Right ventricle myocardium superior (tissue), 1 donor: ENCODE measurements at regions not wholly inside any gene's neighbourhood (a gene's known extent, or its start where the extent isn't known, plus 50 kb on each side); places are given as distances from the start of the nearest gene placed in this dataset.
A peak's percentile ranks its signal among the peaks of the same experiment; 100 is the strongest.

Experiments used
- ATAC-seq: fragments of 200-7000 bp; cut with Tn5 transposase; one replicate; pipeline ENCODE4 v1.9.1; 2020; ENCODE audit warnings: mild to moderate bottlenecking; ENCODE audit not compliant: poor library complexity
- DNase-seq: peaks from one replicate; pipeline ENCODE4 v3.0.0-alpha.2; 2020
- intact Hi-C: fragments of 100-400 bp; cut with DNase I; formaldehyde crosslinking; loops from one replicate; pipeline ENCODE4 v1.11.2; 2022
- donor health status: DM: no; HTN: yes; CAD: no; lungs with severe emphysema.

DNA sequence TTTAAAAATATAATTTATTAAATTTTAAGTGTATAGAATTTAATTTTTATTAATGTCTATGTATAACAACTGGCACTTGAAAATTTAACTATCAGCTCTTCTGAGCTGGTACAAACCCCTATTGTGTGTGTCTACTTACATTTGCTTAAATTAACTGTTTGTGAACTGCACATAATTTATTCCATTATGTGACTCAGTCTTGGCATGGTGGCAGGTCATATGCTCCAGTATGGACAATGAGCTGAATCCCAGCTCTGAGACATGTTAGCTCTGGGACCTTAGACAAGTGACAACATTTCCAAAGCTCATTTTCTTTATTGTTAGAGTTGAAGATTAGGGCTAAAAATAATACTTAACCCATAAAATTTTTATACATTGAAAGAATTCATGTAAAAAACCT lies 526.1 kb upstream of the MARCKS start:
- ATAC-seq, result no peak

GRCh38 chr6:113338644-113339043 lies 518.5 kb upstream of the MARCKS start:
- intact Hi-C loops, result no loop called here
- ATAC-seq, result peak; percentile 39

More for the DNA sequence above, 526.1 kb upstream of the MARCKS start:
- intact Hi-C loops, result no loop called here
- no peak for DNase-seq

GRCh38 chr6:113339209-113339608 lies 517.9 kb upstream of the MARCKS start:
- DNase-seq (no peak), ATAC-seq (no peak)
- intact Hi-C loops, result no loop called here

More at GRCh38 chr6:113338644-113339043, 518.5 kb upstream of the MARCKS start:
- DNase-seq, result no peak

DNA sequence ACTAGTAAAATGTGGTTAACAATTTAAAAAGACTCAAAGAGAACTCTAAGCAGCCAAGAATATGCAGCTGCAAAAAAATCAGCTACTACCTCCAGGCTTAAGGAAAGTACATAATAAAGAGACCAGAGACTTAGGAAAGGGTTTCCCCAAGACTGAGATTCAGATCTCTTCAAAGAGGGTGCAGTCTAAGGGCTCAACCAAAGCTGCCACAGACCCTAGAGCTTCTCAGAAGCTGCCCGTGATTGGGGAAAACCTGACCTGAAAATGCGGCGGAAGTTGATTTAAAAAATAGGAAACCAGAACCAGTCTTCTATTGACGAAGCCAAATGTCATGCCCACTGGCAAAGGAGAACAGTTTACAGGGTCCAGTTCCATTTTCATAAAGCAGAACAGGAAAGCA lies 516.8 kb upstream of the MARCKS start:
- no peak for DNase-seq
- no peak for ATAC-seq
- intact Hi-C loops, result no loop called here

DNA sequence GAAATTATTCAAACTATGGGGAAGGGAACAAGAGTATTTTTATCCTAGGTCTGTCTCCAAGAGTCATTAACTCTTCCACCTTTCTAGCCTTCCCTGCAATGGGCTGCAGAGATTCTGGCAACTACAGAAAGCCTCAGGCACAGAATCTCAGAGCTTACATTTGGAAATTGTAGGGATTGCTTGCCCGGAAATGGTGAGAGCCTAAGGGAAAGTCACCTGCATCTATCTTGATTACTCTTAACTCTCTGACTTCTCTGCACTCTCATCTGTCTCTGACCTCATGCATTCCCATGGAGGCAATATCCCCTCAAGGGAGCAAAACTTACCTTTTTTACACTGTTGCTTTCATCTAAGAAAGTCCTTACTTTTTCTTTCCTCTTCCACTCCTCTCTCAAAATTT lies 513.2 kb upstream of the MARCKS start:
- no peak for DNase-seq
- intact Hi-C loops, result no loop called here
- ATAC-seq, result no peak

DNA sequence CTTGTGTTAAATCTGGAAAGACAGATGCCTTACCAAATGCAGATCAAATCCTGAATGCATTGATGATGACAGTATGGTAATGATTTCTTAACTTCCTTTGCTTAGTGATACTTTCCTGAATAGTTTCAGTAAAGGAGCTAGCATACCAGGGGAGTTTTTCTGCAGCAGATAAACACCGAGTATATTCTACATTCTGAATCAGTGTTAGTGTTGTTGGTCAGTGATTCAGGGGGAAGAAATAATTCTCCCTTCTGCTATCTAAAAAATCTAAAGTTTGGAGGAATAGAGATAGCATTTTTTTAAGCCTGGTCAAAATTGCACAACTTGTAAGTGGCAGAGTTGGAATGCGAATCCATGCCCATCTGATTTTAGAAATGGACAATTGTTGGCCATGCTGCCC lies 512.2 kb upstream of the MARCKS start:
- no peak for DNase-seq
- intact Hi-C loops, result no loop called here
- ATAC-seq, result no peak

GRCh38 chr6:113347436-113347835 lies 509.7 kb upstream of the MARCKS start:
- intact Hi-C loops, result no loop called here
- ATAC-seq (no peak), DNase-seq (no peak)

DNA sequence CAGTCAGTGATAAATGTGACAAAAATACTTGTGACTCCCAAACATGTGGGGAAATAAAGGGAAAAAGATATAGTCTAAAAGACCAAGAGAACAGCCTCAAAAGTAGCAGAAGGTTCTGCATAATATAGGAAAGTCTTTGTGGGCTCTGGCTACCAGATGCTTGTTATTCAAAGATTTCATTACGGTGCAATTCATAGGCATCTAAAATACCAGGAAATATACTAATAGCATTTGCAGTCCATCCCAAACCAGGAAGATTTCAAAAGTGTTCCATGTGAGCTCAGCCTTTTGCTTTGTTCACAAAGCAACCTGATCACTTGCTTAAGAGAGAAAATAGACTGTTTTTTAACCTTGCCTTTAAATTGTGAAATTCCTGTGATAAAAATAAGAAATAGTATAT lies 506.7 kb upstream of the MARCKS start:
- intact Hi-C loops, result no loop called here
- no peak for ATAC-seq

DNA sequence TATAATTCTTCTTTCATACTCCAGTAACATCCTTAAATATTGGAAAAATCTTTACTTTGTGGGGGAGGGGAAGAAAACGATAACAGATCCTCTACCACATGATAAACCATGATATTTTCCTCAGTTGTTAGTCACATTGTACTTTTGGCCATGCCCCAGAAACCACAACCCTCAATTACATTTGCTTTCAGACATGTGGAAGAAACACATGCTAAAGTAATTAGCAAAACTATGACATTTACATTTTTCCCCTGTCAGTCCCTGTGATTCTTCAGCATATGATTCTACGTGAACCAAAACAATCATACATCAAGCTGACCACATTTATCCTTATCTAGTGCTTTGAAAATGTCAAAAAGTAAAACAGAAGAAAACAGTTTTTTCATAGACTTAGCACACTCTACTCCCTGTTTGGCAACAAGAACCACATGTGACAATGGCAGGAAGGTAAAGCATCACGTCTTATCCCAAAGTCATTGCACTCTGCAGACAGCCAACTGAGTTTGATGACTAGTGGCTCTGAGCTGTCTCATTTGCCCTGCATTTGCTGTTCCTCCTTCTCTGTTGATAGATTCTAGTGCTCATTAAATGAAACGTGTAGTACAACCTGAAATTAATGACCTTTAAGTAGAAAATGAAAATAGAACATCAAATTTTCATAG lies 505.8 kb upstream of the MARCKS start:
- DNase-seq (no peak), ATAC-seq (peak; percentile 49)
- intact Hi-C loops, result no loop called here

More for the DNA sequence above, 506.7 kb upstream of the MARCKS start:
- no peak for DNase-seq

- intact Hi-C loops, result no loop called here
- ATAC-seq (no peak), DNase-seq (no peak)
These were observed 504.9 kb upstream of the MARCKS start for GRCh38 chr6:113352029-113352801.

GRCh38 chr6:113352831-113353230 lies 504.3 kb upstream of the MARCKS start:
- no peak for DNase-seq
- no peak for ATAC-seq
- intact Hi-C loops, result no loop called here

- intact Hi-C loops, result no loop called here
- DNase-seq (no peak), ATAC-seq (no peak)
These were observed 503.8 kb upstream of the MARCKS start for GRCh38 chr6:113353392-113353791.

- DNase-seq, result no peak
- intact Hi-C loops, result no loop called here
- ATAC-seq, result no peak
These were observed 502.8 kb upstream of the MARCKS start for GRCh38 chr6:113354204-113354895.

GRCh38 chr6:113356139-113356538 lies 501.0 kb upstream of the MARCKS start:
- ATAC-seq (no peak), DNase-seq (no peak)
- intact Hi-C loops, result no loop called here

GRCh38 chr6:113357041-113357440 lies 500.1 kb upstream of the MARCKS start:
- intact Hi-C loops, result no loop called here
- DNase-seq (no peak), ATAC-seq (no peak)

GRCh38 chr6:113358063-113358583 lies 499.0 kb upstream of the MARCKS start:
- intact Hi-C loops, result no loop called here
- no peak for DNase-seq

DNA sequence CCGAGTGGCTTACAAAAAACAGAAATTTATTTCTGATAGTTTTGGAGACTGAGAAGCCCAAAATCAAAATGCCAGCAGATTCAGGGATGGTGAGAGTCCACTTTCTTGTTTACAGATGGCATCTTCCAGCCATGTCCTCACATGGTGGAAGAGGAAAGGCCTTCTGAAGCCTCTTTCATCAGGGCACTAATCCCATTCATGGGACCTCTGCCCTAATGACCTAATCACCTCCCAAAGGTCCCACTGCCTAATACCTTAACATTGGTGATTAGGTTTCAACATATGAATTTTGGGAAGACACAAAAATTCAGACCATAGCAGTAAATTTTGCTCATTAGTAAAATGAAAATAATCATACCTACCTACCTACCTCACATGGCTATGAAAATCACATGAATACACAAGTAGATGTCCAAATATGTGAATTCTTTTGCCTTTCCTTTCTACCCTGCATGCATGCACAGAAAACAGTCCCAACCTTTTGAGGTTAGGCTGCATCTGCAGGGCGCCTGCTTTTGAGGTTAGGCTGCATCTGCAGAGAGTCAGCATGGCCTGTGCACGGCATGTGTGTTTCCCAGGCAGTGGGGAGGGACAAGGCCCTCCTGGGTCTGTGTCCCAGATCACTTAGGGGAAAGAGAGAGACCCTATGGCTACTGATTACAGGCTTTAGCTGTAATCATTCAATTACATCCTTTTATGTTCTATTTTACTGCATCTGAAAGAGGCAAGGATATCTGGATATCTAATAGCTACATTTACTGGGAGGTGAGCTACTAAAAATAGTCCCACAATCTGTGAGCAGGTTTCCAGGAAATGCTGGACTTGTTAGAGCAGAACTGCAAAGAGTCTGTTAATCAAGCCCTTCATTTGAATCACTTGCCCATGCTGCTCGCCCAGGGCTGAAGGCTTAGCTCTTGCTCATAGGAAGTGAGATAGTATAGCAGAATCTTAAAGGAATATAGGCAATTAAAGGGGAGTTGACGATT lies 497.7 kb upstream of the MARCKS start:
- intact Hi-C loops, result no loop called here
- ATAC-seq (no peak), DNase-seq (no peak)

More at GRCh38 chr6:113358063-113358583, 499.0 kb upstream of the MARCKS start:
- ATAC-seq, result no peak

DNA sequence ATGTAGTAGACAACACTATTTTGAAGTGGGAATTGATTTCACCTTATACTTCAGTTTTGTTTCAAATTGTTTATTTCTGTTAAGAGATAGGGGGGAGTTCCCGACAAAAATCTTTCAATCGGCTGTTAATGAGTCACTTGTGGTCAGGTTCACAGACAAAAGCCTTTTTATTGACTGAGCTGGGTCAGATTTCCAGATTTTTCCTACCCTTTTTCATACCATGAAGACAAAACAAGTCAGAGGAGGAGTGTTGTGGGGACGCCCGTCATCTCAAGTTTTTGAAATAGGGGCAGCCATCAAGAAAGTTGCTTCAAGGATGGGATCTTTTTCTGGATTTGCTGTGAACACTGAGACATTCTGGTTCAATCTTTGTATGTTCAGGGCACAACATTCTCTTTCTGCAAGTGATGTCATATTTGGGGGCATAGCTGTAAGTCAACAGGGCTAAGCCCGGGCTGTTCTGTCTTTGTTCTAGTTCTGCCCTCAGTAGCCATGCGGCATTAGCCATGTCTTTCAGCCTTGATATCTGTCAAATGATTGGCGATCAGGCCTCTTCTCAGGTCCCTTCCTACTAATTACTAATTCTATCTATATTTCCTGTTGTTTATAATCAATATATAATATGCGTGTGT lies 496.0 kb upstream of the MARCKS start:
- intact Hi-C loops, result no loop called here
- ATAC-seq (no peak), DNase-seq (no peak)
